H9 (cell line): ENCODE measurements at regions not wholly inside any gene's neighbourhood (a gene's known extent, or its start where the extent isn't known, plus 50 kb on each side); places are given as distances from the start of the nearest gene placed in this dataset.

ENCODE experiments used
- DNase-seq: peaks from one replicate; pipeline ENCODE4 v3.0.0-alpha.2; 2017
- H2AFZ ChIP-seq: one replicate; pipeline ENCODE4 v1.6.1; 2013; ENCODE audit warnings: mild to moderate bottlenecking, low read length, control low read depth, moderate library complexity
- H2AK5ac ChIP-seq: 2 replicates; pipeline ENCODE4 v1.6.1; 2013; ENCODE audit warnings: low read length, control low read depth, mixed read lengths; ENCODE audit not compliant: insufficient read length
- H2BK120ac ChIP-seq: one replicate; pipeline ENCODE4 v1.6.1; 2013; ENCODE audit warnings: low read depth, mild to moderate bottlenecking, low read length, control low read depth, inconsistent platforms; ENCODE audit not compliant: poor library complexity, severe bottlenecking
- H2BK12ac ChIP-seq: 2 replicates; pipeline ENCODE4 v1.6.1; 2013; ENCODE audit warnings: low read length, control low read depth, mixed read lengths, low read depth; ENCODE audit not compliant: insufficient read length
- H2BK15ac ChIP-seq: 2 replicates; pipeline ENCODE4 v1.6.1; 2013; ENCODE audit warnings: low read depth, low read length, control low read depth
- H2BK20ac ChIP-seq: one replicate; pipeline ENCODE4 v1.6.1; 2013; ENCODE audit warnings: low read depth, mild to moderate bottlenecking, low read length, control low read depth, inconsistent platforms; ENCODE audit not compliant: poor library complexity, severe bottlenecking
- H2BK5ac ChIP-seq: 2 replicates; pipeline ENCODE4 v1.6.1; 2013; ENCODE audit warnings: low read length, control low read depth, mixed read lengths; ENCODE audit not compliant: insufficient read length
- H3K14ac ChIP-seq: 2 replicates; pipeline ENCODE4 v1.6.1; 2013; ENCODE audit warnings: low read length, control low read depth; ENCODE audit not compliant: insufficient read depth
- H3K18ac ChIP-seq: 2 replicates; pipeline ENCODE4 v1.6.1; 2013; ENCODE audit warnings: low read depth, mild to moderate bottlenecking, mixed read lengths, low read length, control low read depth; ENCODE audit not compliant: insufficient read length
- H3K23ac ChIP-seq: 2 replicates; pipeline ENCODE4 v1.6.1; 2013; ENCODE audit warnings: low read length, control low read depth, mixed read lengths, low read depth; ENCODE audit not compliant: insufficient read length
- H3K23me2 ChIP-seq: 2 replicates; pipeline ENCODE4 v1.6.1; 2013; ENCODE audit warnings: low read depth, mild to moderate bottlenecking, mixed read lengths, low read length, control low read depth; ENCODE audit not compliant: insufficient read length, poor library complexity, severe bottlenecking
- H3K27ac ChIP-seq: 2 replicates; pipeline ENCODE4 v1.5.1; 2013; ENCODE audit warnings: low read length, control low read depth, mixed read lengths, low read depth; ENCODE audit not compliant: insufficient read length
- H3K27me3 ChIP-seq: 2 replicates; pipeline ENCODE4 v1.6.1; 2013; ENCODE audit warnings: low read length, control low read depth, inconsistent platforms; ENCODE audit not compliant: insufficient read depth
- H3K4ac ChIP-seq: 2 replicates; pipeline ENCODE4 v1.6.1; 2013; ENCODE audit warnings: low read depth, mild to moderate bottlenecking, control low read depth, inconsistent platforms, low read length, moderate library complexity
- H3K4me1 ChIP-seq: 2 replicates; pipeline ENCODE4 v1.6.1; 2013; ENCODE audit warnings: low read length, control low read depth, inconsistent platforms; ENCODE audit not compliant: insufficient read depth
- H3K4me2 ChIP-seq: 2 replicates; pipeline ENCODE4 v1.6.1; 2013; ENCODE audit warnings: low read length, control low read depth, mixed read lengths; ENCODE audit not compliant: insufficient read length, insufficient read depth
- H3K56ac ChIP-seq: 2 replicates; pipeline ENCODE4 v1.6.1; 2013; ENCODE audit warnings: low read depth, mild to moderate bottlenecking, mixed read lengths, low read length, control low read depth; ENCODE audit not compliant: insufficient read length
- H3K79me1 ChIP-seq: 2 replicates; pipeline ENCODE4 v1.6.1; 2013; ENCODE audit warnings: low read depth, mild to moderate bottlenecking, moderate library complexity, low read length, control low read depth, inconsistent platforms; ENCODE audit not compliant: insufficient read depth, poor library complexity, severe bottlenecking
- H3K79me2 ChIP-seq: 2 replicates; pipeline ENCODE4 v1.6.1; 2013; ENCODE audit warnings: low read length, control low read depth, inconsistent platforms; ENCODE audit not compliant: insufficient read depth
- H3K9ac ChIP-seq: 2 replicates; pipeline ENCODE4 v1.6.1; 2013; ENCODE audit warnings: low read length, control low read depth, mixed read lengths; ENCODE audit not compliant: insufficient read length; ENCODE audit errors: extremely low read depth
- H3K9me3 ChIP-seq: one replicate; pipeline ENCODE4 v1.6.1; 2013; ENCODE audit warnings: low read depth, low read length, inconsistent platforms; ENCODE audit not compliant: control insufficient read depth
- H3T11ph ChIP-seq: one replicate; pipeline ENCODE4 v1.6.1; 2013; ENCODE audit warnings: mild to moderate bottlenecking, low read length, control low read depth, inconsistent platforms
- H4K20me1 ChIP-seq: one replicate; pipeline ENCODE4 v1.6.1; 2013; ENCODE audit not compliant: control insufficient read depth, insufficient read length, insufficient read depth
- H4K5ac ChIP-seq: 2 replicates; pipeline ENCODE4 v1.6.1; 2013; ENCODE audit warnings: low read depth, mild to moderate bottlenecking, mixed read lengths, low read length, control low read depth; ENCODE audit not compliant: insufficient read length
- H4K8ac ChIP-seq: replicated peaks from 2 replicates; pipeline ENCODE4 v1.6.1; 2013; ENCODE audit warnings: low read length, control low read depth, mixed read lengths, low read depth; ENCODE audit not compliant: insufficient read length
- H4K91ac ChIP-seq: 2 replicates; pipeline ENCODE4 v1.6.1; 2013; ENCODE audit warnings: low read depth, mild to moderate bottlenecking, moderate library complexity, mixed read lengths, low read length, control low read depth; ENCODE audit not compliant: insufficient read length
- H3K27ac Mint-ChIP-seq, 3 experiments: 2 replicates in 2 of 3; 3 replicates in 1 of 3; pipeline ENCODE4 v1.8.0; 2020 to 2021; ENCODE audit warnings: mixed read lengths in 3 of 3, mild to moderate bottlenecking in 1 of 3, moderate library complexity in 1 of 3
- H3K27me3 Mint-ChIP-seq: 2 replicates; pipeline ENCODE4 v1.8.0; 2021; ENCODE audit warnings: low read depth, mild to moderate bottlenecking, moderate library complexity, mixed read lengths
- H3K36me3 Mint-ChIP-seq, 3 experiments: 2 replicates in 2 of 3; 3 replicates in 1 of 3; pipeline ENCODE4 v1.8.0; 2020 to 2021; ENCODE audit warnings: low read depth in 3 of 3, mixed read lengths in 3 of 3; ENCODE audit not compliant: insufficient read depth in 1 of 3
- H3K4me1 Mint-ChIP-seq, 2 experiments: 2 replicates each; pipeline ENCODE4 v1.8.0; 2020; ENCODE audit warnings: mixed read lengths in 2 of 2
- H3K4me3 Mint-ChIP-seq, 2 experiments: 2 replicates in 1 of 2; 3 replicates in 1 of 2; pipeline ENCODE4 v1.8.0; 2020 to 2021; ENCODE audit warnings: mild to moderate bottlenecking in 2 of 2, mixed read lengths in 2 of 2, moderate library complexity in 1 of 2
- H3K9me3 Mint-ChIP-seq, 2 experiments: 2 replicates in 1 of 2; 3 replicates in 1 of 2; pipeline ENCODE4 v1.8.0; 2020; ENCODE audit warnings: mild to moderate bottlenecking in 2 of 2, mixed read lengths in 2 of 2, moderate library complexity in 1 of 2
- WGBS: extraction: QIAGEN DNeasy Blood & Tissue Kit; methylation state at CpG from one replicate; pipeline ENCODE4 v1.1.7; 2013; ENCODE audit warnings: missing lambda C conversion rate, low lambda C conversion rate, mixed read lengths; ENCODE audit not compliant: insufficient read length; ENCODE audit errors: extremely low coverage; 5-methylcytosine and 5-hydroxymethylcytosine counted together
- TF ChIP-seq, protein P1 (sequence below): fragments of 200-600 bp; sonication (generic); conservative IDR thresholded peaks from 3 replicates; pipeline ENCODE4 v1.8.0; 2021; ENCODE audit warnings: antibody characterized with exemption, mild to moderate bottlenecking

DNA sequence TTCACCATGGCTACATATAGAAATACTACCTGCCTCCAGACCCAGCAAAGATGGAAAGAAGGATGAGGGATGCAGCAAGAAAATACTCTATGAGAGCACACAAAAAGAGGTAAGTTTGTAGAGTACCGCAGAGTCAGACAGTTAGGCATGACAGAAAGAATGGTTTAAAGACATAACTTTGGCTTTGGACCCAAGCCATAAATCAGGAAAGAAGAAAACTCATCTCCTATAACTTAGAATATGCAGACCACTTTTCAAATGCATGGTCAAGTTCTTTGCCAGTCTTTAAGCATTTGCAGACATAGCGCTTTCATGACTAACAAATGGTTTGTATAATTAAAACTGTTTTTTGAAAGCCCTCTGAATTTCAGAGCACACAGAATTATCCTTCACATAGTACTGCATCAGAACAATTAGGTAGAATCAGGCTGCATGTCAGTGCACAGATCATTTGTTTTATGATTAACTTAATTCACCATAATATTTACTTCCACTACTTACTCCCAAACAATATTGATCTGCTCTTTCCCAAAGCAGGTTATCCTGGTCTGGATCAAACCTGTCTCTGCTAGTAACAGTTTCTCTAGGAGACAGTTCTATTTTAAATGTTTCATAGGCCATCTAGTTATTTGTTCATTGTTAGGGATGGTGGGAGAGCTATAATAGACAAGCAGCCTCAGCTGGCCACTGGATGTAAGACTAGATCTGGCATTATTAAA is 280.7 kb upstream of the NR5A2 start:
- no peak overlapping the region for H3K23ac ChIP-seq

More for the DNA sequence above, 280.7 kb upstream of the NR5A2 start:
- Histone ChIP-seq H3K9me3 (no peaks in the 10 kb centered on the region), H2BK20ac (no peak overlapping the region), H3K27me3 (no peaks in the 10 kb centered on the region), H2AK5ac (no peak overlapping the region), H3T11ph (no peak overlapping the region), H3K9ac (no peak overlapping the region), H4K8ac (no peak overlapping the region), H2BK5ac (no peak overlapping the region), H4K20me1 (no peaks in the 10 kb centered on the region), H3K14ac (no peak overlapping the region), H2BK15ac (no peak overlapping the region), H3K18ac (no peak overlapping the region), H4K5ac (no peak overlapping the region), H3K4ac (no peak overlapping the region), H3K4me2 (no peak overlapping the region), H3K79me1 (no peaks in the 10 kb centered on the region), H2BK120ac (no peak overlapping the region), H3K56ac (no peak overlapping the region), H2AFZ (no peak overlapping the region), H2BK12ac (no peak overlapping the region), H3K23me2 (no peaks in the 10 kb centered on the region), H4K91ac (no peak overlapping the region), H3K27ac (no peak overlapping the region), H3K4me1 (no peaks in the 10 kb centered on the region), H3K79me2 (no peaks in the 10 kb centered on the region)
- Mint-ChIP-seq H3K9me3 (no peaks in the 10 kb centered on the region), H3K4me3 (no peak overlapping the region), H3K27ac (no peak overlapping the region), H3K36me3 (no peaks in the 10 kb centered on the region), H3K4me1 (peaks cover 12% of the 10 kb centered on the region in 2 experiments), H3K27me3 (peaks cover 24% of the 10 kb centered on the region)
- no CpG with 5 or more reads among the region's 2 CpGs for WGBS
- no peak for DNase-seq
- TF ChIP-seq, protein P1, sequence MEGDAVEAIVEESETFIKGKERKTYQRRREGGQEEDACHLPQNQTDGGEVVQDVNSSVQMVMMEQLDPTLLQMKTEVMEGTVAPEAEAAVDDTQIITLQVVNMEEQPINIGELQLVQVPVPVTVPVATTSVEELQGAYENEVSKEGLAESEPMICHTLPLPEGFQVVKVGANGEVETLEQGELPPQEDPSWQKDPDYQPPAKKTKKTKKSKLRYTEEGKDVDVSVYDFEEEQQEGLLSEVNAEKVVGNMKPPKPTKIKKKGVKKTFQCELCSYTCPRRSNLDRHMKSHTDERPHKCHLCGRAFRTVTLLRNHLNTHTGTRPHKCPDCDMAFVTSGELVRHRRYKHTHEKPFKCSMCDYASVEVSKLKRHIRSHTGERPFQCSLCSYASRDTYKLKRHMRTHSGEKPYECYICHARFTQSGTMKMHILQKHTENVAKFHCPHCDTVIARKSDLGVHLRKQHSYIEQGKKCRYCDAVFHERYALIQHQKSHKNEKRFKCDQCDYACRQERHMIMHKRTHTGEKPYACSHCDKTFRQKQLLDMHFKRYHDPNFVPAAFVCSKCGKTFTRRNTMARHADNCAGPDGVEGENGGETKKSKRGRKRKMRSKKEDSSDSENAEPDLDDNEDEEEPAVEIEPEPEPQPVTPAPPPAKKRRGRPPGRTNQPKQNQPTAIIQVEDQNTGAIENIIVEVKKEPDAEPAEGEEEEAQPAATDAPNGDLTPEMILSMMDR = no peak
